H9 (cell line): ENCODE measurements at regions not wholly inside any gene's neighbourhood (a gene's known extent, or its start where the extent isn't known, plus 50 kb on each side); places are given as distances from the start of the nearest gene placed in this dataset.

ENCODE experiments used
- DNase-seq: peaks from one replicate; pipeline ENCODE4 v3.0.0-alpha.2; 2017
- H2AFZ ChIP-seq: one replicate; pipeline ENCODE4 v1.6.1; 2013; ENCODE audit warnings: mild to moderate bottlenecking, low read length, control low read depth, moderate library complexity
- H2AK5ac ChIP-seq: 2 replicates; pipeline ENCODE4 v1.6.1; 2013; ENCODE audit warnings: low read length, control low read depth, mixed read lengths; ENCODE audit not compliant: insufficient read length
- H2BK120ac ChIP-seq: one replicate; pipeline ENCODE4 v1.6.1; 2013; ENCODE audit warnings: low read depth, mild to moderate bottlenecking, low read length, control low read depth, inconsistent platforms; ENCODE audit not compliant: poor library complexity, severe bottlenecking
- H2BK12ac ChIP-seq: 2 replicates; pipeline ENCODE4 v1.6.1; 2013; ENCODE audit warnings: low read length, control low read depth, mixed read lengths, low read depth; ENCODE audit not compliant: insufficient read length
- H2BK15ac ChIP-seq: 2 replicates; pipeline ENCODE4 v1.6.1; 2013; ENCODE audit warnings: low read depth, low read length, control low read depth
- H2BK20ac ChIP-seq: one replicate; pipeline ENCODE4 v1.6.1; 2013; ENCODE audit warnings: low read depth, mild to moderate bottlenecking, low read length, control low read depth, inconsistent platforms; ENCODE audit not compliant: poor library complexity, severe bottlenecking
- H2BK5ac ChIP-seq: 2 replicates; pipeline ENCODE4 v1.6.1; 2013; ENCODE audit warnings: low read length, control low read depth, mixed read lengths; ENCODE audit not compliant: insufficient read length
- H3K14ac ChIP-seq: 2 replicates; pipeline ENCODE4 v1.6.1; 2013; ENCODE audit warnings: low read length, control low read depth; ENCODE audit not compliant: insufficient read depth
- H3K18ac ChIP-seq: 2 replicates; pipeline ENCODE4 v1.6.1; 2013; ENCODE audit warnings: low read depth, mild to moderate bottlenecking, mixed read lengths, low read length, control low read depth; ENCODE audit not compliant: insufficient read length
- H3K23ac ChIP-seq: 2 replicates; pipeline ENCODE4 v1.6.1; 2013; ENCODE audit warnings: low read length, control low read depth, mixed read lengths, low read depth; ENCODE audit not compliant: insufficient read length
- H3K23me2 ChIP-seq: 2 replicates; pipeline ENCODE4 v1.6.1; 2013; ENCODE audit warnings: low read depth, mild to moderate bottlenecking, mixed read lengths, low read length, control low read depth; ENCODE audit not compliant: insufficient read length, poor library complexity, severe bottlenecking
- H3K27ac ChIP-seq: 2 replicates; pipeline ENCODE4 v1.5.1; 2013; ENCODE audit warnings: low read length, control low read depth, mixed read lengths, low read depth; ENCODE audit not compliant: insufficient read length
- H3K27me3 ChIP-seq: 2 replicates; pipeline ENCODE4 v1.6.1; 2013; ENCODE audit warnings: low read length, control low read depth, inconsistent platforms; ENCODE audit not compliant: insufficient read depth
- H3K4ac ChIP-seq: 2 replicates; pipeline ENCODE4 v1.6.1; 2013; ENCODE audit warnings: low read depth, mild to moderate bottlenecking, control low read depth, inconsistent platforms, low read length, moderate library complexity
- H3K4me1 ChIP-seq: 2 replicates; pipeline ENCODE4 v1.6.1; 2013; ENCODE audit warnings: low read length, control low read depth, inconsistent platforms; ENCODE audit not compliant: insufficient read depth
- H3K4me2 ChIP-seq: 2 replicates; pipeline ENCODE4 v1.6.1; 2013; ENCODE audit warnings: low read length, control low read depth, mixed read lengths; ENCODE audit not compliant: insufficient read length, insufficient read depth
- H3K56ac ChIP-seq: 2 replicates; pipeline ENCODE4 v1.6.1; 2013; ENCODE audit warnings: low read depth, mild to moderate bottlenecking, mixed read lengths, low read length, control low read depth; ENCODE audit not compliant: insufficient read length
- H3K79me1 ChIP-seq: 2 replicates; pipeline ENCODE4 v1.6.1; 2013; ENCODE audit warnings: low read depth, mild to moderate bottlenecking, moderate library complexity, low read length, control low read depth, inconsistent platforms; ENCODE audit not compliant: insufficient read depth, poor library complexity, severe bottlenecking
- H3K79me2 ChIP-seq: 2 replicates; pipeline ENCODE4 v1.6.1; 2013; ENCODE audit warnings: low read length, control low read depth, inconsistent platforms; ENCODE audit not compliant: insufficient read depth
- H3K9ac ChIP-seq: 2 replicates; pipeline ENCODE4 v1.6.1; 2013; ENCODE audit warnings: low read length, control low read depth, mixed read lengths; ENCODE audit not compliant: insufficient read length; ENCODE audit errors: extremely low read depth
- H3K9me3 ChIP-seq: one replicate; pipeline ENCODE4 v1.6.1; 2013; ENCODE audit warnings: low read depth, low read length, inconsistent platforms; ENCODE audit not compliant: control insufficient read depth
- H3T11ph ChIP-seq: one replicate; pipeline ENCODE4 v1.6.1; 2013; ENCODE audit warnings: mild to moderate bottlenecking, low read length, control low read depth, inconsistent platforms
- H4K20me1 ChIP-seq: one replicate; pipeline ENCODE4 v1.6.1; 2013; ENCODE audit not compliant: control insufficient read depth, insufficient read length, insufficient read depth
- H4K5ac ChIP-seq: 2 replicates; pipeline ENCODE4 v1.6.1; 2013; ENCODE audit warnings: low read depth, mild to moderate bottlenecking, mixed read lengths, low read length, control low read depth; ENCODE audit not compliant: insufficient read length
- H4K8ac ChIP-seq: replicated peaks from 2 replicates; pipeline ENCODE4 v1.6.1; 2013; ENCODE audit warnings: low read length, control low read depth, mixed read lengths, low read depth; ENCODE audit not compliant: insufficient read length
- H4K91ac ChIP-seq: 2 replicates; pipeline ENCODE4 v1.6.1; 2013; ENCODE audit warnings: low read depth, mild to moderate bottlenecking, moderate library complexity, mixed read lengths, low read length, control low read depth; ENCODE audit not compliant: insufficient read length
- H3K27ac Mint-ChIP-seq, 3 experiments: 2 replicates in 2 of 3; 3 replicates in 1 of 3; pipeline ENCODE4 v1.8.0; 2020 to 2021; ENCODE audit warnings: mixed read lengths in 3 of 3, mild to moderate bottlenecking in 1 of 3, moderate library complexity in 1 of 3
- H3K27me3 Mint-ChIP-seq: 2 replicates; pipeline ENCODE4 v1.8.0; 2021; ENCODE audit warnings: low read depth, mild to moderate bottlenecking, moderate library complexity, mixed read lengths
- H3K36me3 Mint-ChIP-seq, 3 experiments: 2 replicates in 2 of 3; 3 replicates in 1 of 3; pipeline ENCODE4 v1.8.0; 2020 to 2021; ENCODE audit warnings: low read depth in 3 of 3, mixed read lengths in 3 of 3; ENCODE audit not compliant: insufficient read depth in 1 of 3
- H3K4me1 Mint-ChIP-seq, 2 experiments: 2 replicates each; pipeline ENCODE4 v1.8.0; 2020; ENCODE audit warnings: mixed read lengths in 2 of 2
- H3K4me3 Mint-ChIP-seq, 2 experiments: 2 replicates in 1 of 2; 3 replicates in 1 of 2; pipeline ENCODE4 v1.8.0; 2020 to 2021; ENCODE audit warnings: mild to moderate bottlenecking in 2 of 2, mixed read lengths in 2 of 2, moderate library complexity in 1 of 2
- H3K9me3 Mint-ChIP-seq, 2 experiments: 2 replicates in 1 of 2; 3 replicates in 1 of 2; pipeline ENCODE4 v1.8.0; 2020; ENCODE audit warnings: mild to moderate bottlenecking in 2 of 2, mixed read lengths in 2 of 2, moderate library complexity in 1 of 2
- CTCF ChIP-seq: fragments of 200-600 bp; sonication (generic); conservative IDR thresholded peaks from 3 replicates; pipeline ENCODE4 v1.8.0; 2021; ENCODE audit warnings: antibody characterized with exemption, mild to moderate bottlenecking
- WGBS: extraction: QIAGEN DNeasy Blood & Tissue Kit; methylation state at CpG from one replicate; pipeline ENCODE4 v1.1.7; 2013; ENCODE audit warnings: missing lambda C conversion rate, low lambda C conversion rate, mixed read lengths; ENCODE audit not compliant: insufficient read length; ENCODE audit errors: extremely low coverage; 5-methylcytosine and 5-hydroxymethylcytosine counted together

- H3K14ac ChIP-seq: no peak overlapping the region
These were observed 96.0 kb upstream of the IKZF1 start for GRCh38 chr7:50208378-50208982.

More at GRCh38 chr7:50208378-50208982, 96.0 kb upstream of the IKZF1 start:
- TF ChIP-seq CTCF: no peak
- Mint-ChIP-seq H3K4me3 (no peak overlapping the region; a peak in 1 of 5 replicates), H3K9me3 (no peaks in the 10 kb centered on the region), H3K36me3 (no peaks in the 10 kb centered on the region), H3K4me1 (no peaks in the 10 kb centered on the region), H3K27ac (no peak overlapping the region), H3K27me3 (peaks cover 7% of the 10 kb centered on the region; the same call in 1 of the 2 replicates)
- Histone ChIP-seq H3K79me1 (no peaks in the 10 kb centered on the region), H3K23ac (no peak overlapping the region), H3K18ac (no peak overlapping the region), H4K5ac (no peak overlapping the region), H2BK5ac (no peak overlapping the region), H2BK20ac (no peak overlapping the region), H2AK5ac (no peak overlapping the region), H3K27ac (no peak overlapping the region), H3K4me2 (no peak overlapping the region), H4K8ac (no peak overlapping the region), H3K9ac (no peak overlapping the region), H3K4ac (no peak overlapping the region), H3K27me3 (no peaks in the 10 kb centered on the region), H3K56ac (no peak overlapping the region), H3K9me3 (no peaks in the 10 kb centered on the region), H2BK12ac (no peak overlapping the region), H3T11ph (no peak overlapping the region), H4K20me1 (no peaks in the 10 kb centered on the region), H4K91ac (no peak overlapping the region), H3K4me1 (no peaks in the 10 kb centered on the region), H3K79me2 (no peaks in the 10 kb centered on the region), H3K23me2 (no peaks in the 10 kb centered on the region), H2AFZ (no peak overlapping the region), H2BK15ac (no peak overlapping the region), H2BK120ac (no peak overlapping the region)
- WGBS: no CpG with 5 or more reads among the region's 5 CpGs
- DNase-seq: no peak
